Gastrocnemius medialis (tissue), 4 donors: ENCODE measurements at regions not wholly inside any gene's neighbourhood (a gene's known extent, or its start where the extent isn't known, plus 50 kb on each side); places are given as distances from the start of the nearest gene placed in this dataset.

ENCODE experiments used
- ATAC-seq, 2 donors: fragments of 150-250 bp; one replicate each; pipeline ENCODE4 v1.9.1; 2016
- DNase-seq, 2 donors: peaks; one replicate each; pipeline ENCODE4 v3.0.0-alpha.2; 2019
- H3K27ac ChIP-seq, 4 donors: fragments of 200-600 bp; sonication (generic); 1 replicate in 1 of 4; 2 replicates in 3 of 4; pipeline ENCODE4 v1.5.1; 2016 to 2018; ENCODE audit warnings: mild to moderate bottlenecking in 2 of 4, moderate library complexity in 1 of 4
- H3K27me3 ChIP-seq, 3 donors: fragments of 200-600 bp; sonication (generic) in 2 of 3; 1 replicate in 1 of 3; 2 replicates in 2 of 3; pipeline versions ENCODE4 v1.5.1 to v1.6.0; 2016 to 2019; ENCODE audit warnings: mild to moderate bottlenecking in 1 of 3, moderate library complexity in 1 of 3
- H3K36me3 ChIP-seq, 2 donors: fragments of 200-600 bp; sonication (generic) in 1 of 2; one replicate each; pipeline ENCODE4 v1.5.1; 2017 to 2018
- H3K4me1 ChIP-seq, 2 donors: fragments of 200-600 bp; sonication (generic) in 1 of 2; one replicate each; pipeline ENCODE4 v1.5.1; 2016 to 2017; ENCODE audit warnings: mild to moderate bottlenecking in 2 of 2
- H3K4me3 ChIP-seq, 4 donors: fragments of 200-600 bp; sonication (generic) in 3 of 4; 1 replicate in 1 of 4; 2 replicates in 3 of 4; pipeline ENCODE4 v1.5.1; 2016 to 2019; ENCODE audit warnings: mild to moderate bottlenecking in 2 of 4
- H3K9me3 ChIP-seq, 3 donors: fragments of 200-600 bp; sonication (generic) in 2 of 3; 1 replicate in 1 of 3; 2 replicates in 2 of 3; pipeline ENCODE4 v1.5.1; 2016 to 2019
- CTCF ChIP-seq, 5 experiments: fragments of 450-650 bp in 3 of 5; fragments of 200-600 bp in 2 of 5; sonication (generic) in 2 of 5; IDR thresholded peaks in 4 of 5; conservative IDR thresholded peaks in 1 of 5; 1 replicate in 4 of 5; 2 replicates in 1 of 5; pipeline ENCODE4 v1.5.1; 2016 to 2019; ENCODE audit warnings: antibody characterized with exemption in 5 of 5, mild to moderate bottlenecking in 3 of 5, moderate library complexity in 3 of 5
- POLR2A ChIP-seq, 2 donors: fragments of 450-650 bp; IDR thresholded peaks; one replicate each; pipeline ENCODE4 v1.6.1; 2017; ENCODE audit warnings: antibody characterized with exemption in 2 of 2, mild to moderate bottlenecking in 2 of 2, moderate library complexity in 2 of 2
- in situ Hi-C, 4 donors: fragments of 200-750 bp; cut with MboI; loops; one replicate each; pipeline versions ENCODE4 v1.15.0 to v1.8.0; 2017; ENCODE audit warnings: low sequenced_read_pairs in 4 of 4
- intact Hi-C: fragments of 100-400 bp; cut with DNase I; formaldehyde crosslinking; loops from one replicate; pipeline ENCODE4 v1.15.1; 2023; ENCODE audit warnings: low total_unique reads

GRCh38 chr17:34199454-34199853, 55.6 kb upstream of the CCL2 start:
- TF ChIP-seq CTCF (IDR thresholded peaks at IDR 0.05 in 4 of 5, conservative IDR thresholded peaks at IDR 0.05 in 1 of 5) (no peak), POLR2A (IDR thresholded peaks at IDR 0.05) (no peak)
- peaks cover 4% of the 10 kb centered on the region in 2 donors for H3K4me1 ChIP-seq
- intact Hi-C loops (no loop called here), in situ Hi-C loops (loop anchor here in 3 of 4 donors (5.0 to 10.0 kb wide), 3 partner anchors 105 to 165 kb away; partner anchors contain the start of gene CCL1 (in 3 of the 3))
- no peak overlapping the region for H3K4me3 ChIP-seq
- DNase-seq (no peak), ATAC-seq (no peak)
- H3K36me3 ChIP-seq, result no peaks in the 10 kb centered on the region
- H3K27ac ChIP-seq, result no peak overlapping the region
- H3K27me3 ChIP-seq, result peaks cover 0 to 12% (median 0%) of the 10 kb centered on the region in 3 donors
- H3K9me3 ChIP-seq, result no peaks in the 10 kb centered on the region

- Histone ChIP-seq H3K9me3 (no peaks in the 10 kb centered on the region), H3K4me3 (no peak overlapping the region), H3K36me3 (no peaks in the 10 kb centered on the region), H3K27me3 (peaks cover 0 to 12% (median 0%) of the 10 kb centered on the region in 3 donors), H3K4me1 (peaks cover 4% of the 10 kb centered on the region in 2 donors), H3K27ac (no peak overlapping the region)
- in situ Hi-C loops (loop anchor here (5.0 to 10.0 kb wide), 3 partner anchors 105 to 165 kb away; partner anchors contain the start of gene CCL1 (in 4 of the 4)), intact Hi-C loops (loop anchor here (1.0 to 5.0 kb wide), 3 partner anchors 37 to 161 kb away; no protein-coding TSS in a partner anchor)
- ATAC-seq (peak; percentile 86 to 93), DNase-seq (peak; percentile 62 to 66)
- peak; percentile 94 to 99 (median 96) for TF ChIP-seq CTCF (IDR thresholded peaks at IDR 0.05 in 4 of 5, conservative IDR thresholded peaks at IDR 0.05 in 1 of 5)
- TF ChIP-seq POLR2A (IDR thresholded peaks at IDR 0.05), result no peak
Observed at GRCh38 chr17:34199932-34200534, 55.1 kb upstream of the CCL2 start.

GRCh38 chr17:34201225-34201624, 53.9 kb upstream of the CCL2 start:
- Histone ChIP-seq H3K36me3 (no peaks in the 10 kb centered on the region), H3K27me3 (peaks cover 0 to 12% (median 0%) of the 10 kb centered on the region in 3 donors), H3K4me1 (peaks cover 4 to 5% of the 10 kb centered on the region in 2 donors), H3K27ac (no peak overlapping the region), H3K4me3 (no peak overlapping the region), H3K9me3 (no peaks in the 10 kb centered on the region)
- in situ Hi-C loops, result loop anchor here in 1 of 4 donors (5.0 to 10.0 kb wide), 2 partner anchors 104 to 161 kb away; partner anchors contain the start of gene CCL1
- no peak for TF ChIP-seq POLR2A (IDR thresholded peaks at IDR 0.05)
- intact Hi-C loops, result loop anchor here (5.0 kb wide), 1 partner anchor 36 kb away; no protein-coding TSS in a partner anchor
- DNase-seq (no peak), ATAC-seq (no peak)

- Histone ChIP-seq H3K36me3 (no peaks in the 10 kb centered on the region), H3K27me3 (peaks cover 0 to 9% (median 0%) of the 10 kb centered on the region in 3 donors), H3K9me3 (no peaks in the 10 kb centered on the region), H3K4me1 (peaks cover 4 to 8% of the 10 kb centered on the region in 2 donors), H3K4me3 (no peak overlapping the region), H3K27ac (no peak overlapping the region)
- ATAC-seq (no peak), DNase-seq (no peak)
- TF ChIP-seq POLR2A (IDR thresholded peaks at IDR 0.05) (no peak), CTCF (IDR thresholded peaks at IDR 0.05 in 4 of 5, conservative IDR thresholded peaks at IDR 0.05 in 1 of 5) (no peak)
- in situ Hi-C loops, result loop anchor here in 1 of 4 donors (5.0 to 10.0 kb wide), 2 partner anchors 103 to 161 kb away; partner anchors contain the start of gene CCL1
- intact Hi-C loops, result loop anchor here (5.0 kb wide), 1 partner anchor 36 kb away; no protein-coding TSS in a partner anchor
Observed at GRCh38 chr17:34201767-34202166, 53.3 kb upstream of the CCL2 start.

GRCh38 chr17:34203018-34203638, 52.0 kb upstream of the CCL2 start:
- in situ Hi-C loops, result loop anchor here in 1 of 4 donors (5.0 to 10.0 kb wide), 2 partner anchors 102 to 159 kb away; partner anchors contain the start of gene CCL1
- no peaks in the 10 kb centered on the region for H3K9me3 ChIP-seq
- no peak overlapping the region for H3K27ac ChIP-seq
- no peak for TF ChIP-seq CTCF (IDR thresholded peaks at IDR 0.05 in 4 of 5, conservative IDR thresholded peaks at IDR 0.05 in 1 of 5)
- TF ChIP-seq POLR2A (IDR thresholded peaks at IDR 0.05), result no peak
- no peaks in the 10 kb centered on the region for H3K27me3 ChIP-seq
- ATAC-seq (peak in 1 of 2 donors; percentile 52), DNase-seq (no peak)
- no peak overlapping the region for H3K4me3 ChIP-seq
- no peaks in the 10 kb centered on the region for H3K36me3 ChIP-seq
- peaks cover 4 to 8% of the 10 kb centered on the region in 2 donors for H3K4me1 ChIP-seq
- intact Hi-C loops, result loop anchor here (5.0 kb wide), 1 partner anchor 34 kb away; no protein-coding TSS in a partner anchor
